LNCAP (cell line): ENCODE measurements at regions not wholly inside any gene's neighbourhood (a gene's known extent, or its start where the extent isn't known, plus 50 kb on each side); places are given as distances from the start of the nearest gene placed in this dataset.

Source experiments
- CTCF ChIP-seq: fragments of 450-650 bp; IDR thresholded peaks from 2 replicates; pipeline ENCODE4 v1.5.1; 2017; ENCODE audit warnings: mild to moderate bottlenecking

GRCh38 chr2:114034742-114035141 is 144.9 kb downstream of the ACTR3 start:
- TF ChIP-seq CTCF, result no peak

GRCh38 chr2:114038710-114039109 is 148.8 kb downstream of the ACTR3 start:
- TF ChIP-seq CTCF, result no peak

GRCh38 chr2:114039677-114040076 is 149.8 kb downstream of the ACTR3 start:
- no peak for TF ChIP-seq CTCF

- TF ChIP-seq CTCF, result no peak
Observed at GRCh38 chr2:114040826-114041225, 150.9 kb downstream of the ACTR3 start.

- no peak for TF ChIP-seq CTCF
Observed at GRCh38 chr2:114044985-114045384, 155.1 kb downstream of the ACTR3 start.

GRCh38 chr2:114046373-114046772 is 156.5 kb downstream of the ACTR3 start:
- no peak for TF ChIP-seq CTCF

GRCh38 chr2:114046866-114047435 is 157.1 kb downstream of the ACTR3 start:
- TF ChIP-seq CTCF, result no peak

GRCh38 chr2:114049280-114049679 is 159.4 kb downstream of the ACTR3 start:
- no peak for TF ChIP-seq CTCF
